ENCODE measurements at regions not wholly inside any gene's neighbourhood (a gene's known extent, or its start where the extent isn't known, plus 50 kb on each side); places are given as distances from the start of the nearest gene placed in this dataset.

- peaks cover 8% of the 10 kb centered on the region for H3K4me1 Mint-ChIP-seq
- H3K27me3 Mint-ChIP-seq (ENCODE audit: low read depth): peaks cover 30% of the 10 kb centered on the region
- H3K27ac Mint-ChIP-seq: no peak overlapping the region
- H3K9me3 Mint-ChIP-seq: no peaks in the 10 kb centered on the region
- H3K36me3 Mint-ChIP-seq (ENCODE audit: low read depth): no peaks in the 10 kb centered on the region
- no peak overlapping the region for H3K4me3 Mint-ChIP-seq
- TF ChIP-seq CTCF (IDR thresholded peaks at IDR 0.05; ENCODE audit: unreplicated experiment in 3 of 3): no peak
Observed at GRCh38 chr20:57053793-57054552, 212.5 kb downstream of the BMP7 start.

- no peak overlapping the region for H3K27ac Mint-ChIP-seq
- no peaks in the 10 kb centered on the region for H3K4me1 Mint-ChIP-seq
- no peak overlapping the region for H3K4me3 Mint-ChIP-seq
- H3K9me3 Mint-ChIP-seq: no peaks in the 10 kb centered on the region
- H3K27me3 Mint-ChIP-seq (ENCODE audit: low read depth): peaks cover 31% of the 10 kb centered on the region
- TF ChIP-seq CTCF (IDR thresholded peaks at IDR 0.05; ENCODE audit: unreplicated experiment in 3 of 3): no peak
- H3K36me3 Mint-ChIP-seq (ENCODE audit: low read depth): no peaks in the 10 kb centered on the region
Observed at GRCh38 chr20:57055345-57055744, 211.1 kb downstream of the BMP7 start.

DNA sequence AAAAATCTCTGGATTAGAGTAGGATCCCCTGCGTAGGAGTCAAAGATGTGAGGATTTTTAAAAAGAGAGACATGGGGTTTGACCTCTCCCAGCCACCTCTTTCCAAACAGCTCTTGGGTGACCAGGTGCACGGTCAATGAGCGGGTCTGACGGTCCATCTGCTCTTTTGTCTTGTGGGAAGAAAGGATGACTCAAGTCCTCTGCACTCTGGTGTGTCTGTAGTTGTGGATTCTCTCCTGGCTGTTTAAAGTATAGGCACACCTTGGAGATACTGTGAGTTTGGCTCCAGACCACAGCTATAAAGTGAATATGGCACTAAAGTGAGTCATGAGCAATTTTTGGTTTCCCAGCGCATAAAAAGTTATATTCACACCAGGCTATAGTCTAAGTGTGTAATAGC lies 209.8 kb downstream of the BMP7 start:
- Mint-ChIP-seq H3K27ac (no peak overlapping the region), H3K4me1 (no peaks in the 10 kb centered on the region), H3K36me3 (ENCODE audit: low read depth) (no peaks in the 10 kb centered on the region), H3K9me3 (no peaks in the 10 kb centered on the region), H3K27me3 (ENCODE audit: low read depth) (peaks cover 29% of the 10 kb centered on the region), H3K4me3 (no peak overlapping the region)
- no peak for TF ChIP-seq CTCF (IDR thresholded peaks at IDR 0.05; ENCODE audit: unreplicated experiment in 3 of 3)

- Mint-ChIP-seq H3K27me3 (ENCODE audit: low read depth) (peaks cover 29% of the 10 kb centered on the region), H3K36me3 (ENCODE audit: low read depth) (no peaks in the 10 kb centered on the region), H3K4me1 (no peaks in the 10 kb centered on the region), H3K27ac (no peak overlapping the region), H3K4me3 (no peak overlapping the region), H3K9me3 (no peaks in the 10 kb centered on the region)
- TF ChIP-seq CTCF (IDR thresholded peaks at IDR 0.05; ENCODE audit: unreplicated experiment in 3 of 3): no peak
Observed at GRCh38 chr20:57059055-57059596, 207.3 kb downstream of the BMP7 start.

- Mint-ChIP-seq H3K27ac (no peak overlapping the region), H3K9me3 (no peaks in the 10 kb centered on the region), H3K36me3 (ENCODE audit: low read depth) (no peaks in the 10 kb centered on the region), H3K27me3 (ENCODE audit: low read depth) (peaks cover 30% of the 10 kb centered on the region), H3K4me1 (no peaks in the 10 kb centered on the region), H3K4me3 (no peak overlapping the region)
- no peak for TF ChIP-seq CTCF (IDR thresholded peaks at IDR 0.05; ENCODE audit: unreplicated experiment in 3 of 3)
Observed at GRCh38 chr20:57060407-57061050, 205.9 kb downstream of the BMP7 start.

Measured in nephron (organoid).